Muscle layer of duodenum (tissue), 2 donors: ENCODE measurements at regions not wholly inside any gene's neighbourhood (a gene's known extent, or its start where the extent isn't known, plus 50 kb on each side); places are given as distances from the start of the nearest gene placed in this dataset.
"Not testable (repeated sequence)": the region's sequence is repeated elsewhere in the genome, so short reads cannot be mapped to it uniquely, and the experiment has no call there.

Experiments
- H3K27ac ChIP-seq: one replicate; pipeline ENCODE4 v1.7.0; 2013; ENCODE audit warnings: mild to moderate bottlenecking, low read length
- H3K27me3 ChIP-seq: one replicate; pipeline ENCODE4 v1.7.0; 2013; ENCODE audit warnings: low read depth, mild to moderate bottlenecking, control low read depth, low read length
- H3K36me3 ChIP-seq, 2 donors: one replicate each; pipeline ENCODE4 v1.7.0; 2013; ENCODE audit warnings: low read length in 2 of 2, control low read depth in 1 of 2, mild to moderate bottlenecking in 1 of 2; ENCODE audit not compliant: insufficient read depth in 2 of 2, control insufficient read depth in 1 of 2
- H3K4me1 ChIP-seq, 2 donors: one replicate each; pipeline ENCODE4 v1.7.0; 2013; ENCODE audit warnings: low read length in 2 of 2, mild to moderate bottlenecking in 2 of 2, control low read depth in 1 of 2, moderate library complexity in 1 of 2; ENCODE audit not compliant: insufficient read depth in 2 of 2, control insufficient read depth in 1 of 2
- H3K4me3 ChIP-seq, 2 donors: one replicate each; pipeline ENCODE4 v1.7.0; 2013; ENCODE audit warnings: low read length in 2 of 2, low read depth in 1 of 2, mild to moderate bottlenecking in 1 of 2
- H3K9me3 ChIP-seq, 2 donors: one replicate each; pipeline ENCODE4 v1.7.0; 2013; ENCODE audit warnings: low read length in 2 of 2, control low read depth in 1 of 2, mild to moderate bottlenecking in 1 of 2; ENCODE audit not compliant: control insufficient read depth in 1 of 2
- donor health status: healthy.

DNA sequence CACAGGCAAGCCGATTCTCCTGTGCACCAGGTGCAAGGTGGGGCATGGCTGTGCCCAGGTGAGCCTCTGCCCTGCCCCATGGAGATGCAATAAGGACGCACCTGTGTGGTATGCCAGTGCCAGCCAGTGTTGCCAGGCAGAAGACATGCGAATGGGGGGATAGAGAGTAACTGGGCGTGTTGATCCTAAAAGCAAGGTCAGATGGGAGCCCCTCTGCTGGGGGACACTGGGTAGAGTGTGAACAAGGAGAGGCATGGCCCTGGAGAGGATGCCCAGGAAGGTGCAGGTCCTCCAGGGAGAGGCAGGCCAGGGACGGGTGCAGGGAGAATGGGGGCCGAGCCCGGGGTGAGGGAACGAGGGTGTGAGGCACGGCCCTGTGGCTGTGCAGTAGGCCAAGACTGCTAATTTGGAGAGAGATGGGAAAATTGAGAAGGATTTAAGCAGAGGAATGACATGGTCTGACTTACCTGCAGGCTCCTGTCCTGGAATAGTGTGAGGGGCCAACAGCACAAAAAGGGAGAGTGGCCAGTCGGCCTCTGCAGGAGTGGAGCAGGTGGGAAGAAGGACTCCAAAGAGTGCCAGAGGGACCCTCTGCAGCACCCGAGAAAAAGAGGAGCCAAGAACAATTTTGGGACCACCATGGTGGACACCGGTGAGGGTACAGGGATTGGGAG lies 690.4 kb upstream of the HS6ST1 start:
- Histone ChIP-seq H3K4me1 (no peaks in the 10 kb centered on the region), H3K4me3 (no peak overlapping the region), H3K27me3 (no peaks in the 10 kb centered on the region), H3K36me3 (no peaks in the 10 kb centered on the region), H3K9me3 (no peaks in the 10 kb centered on the region), H3K27ac (no peak overlapping the region)

DNA sequence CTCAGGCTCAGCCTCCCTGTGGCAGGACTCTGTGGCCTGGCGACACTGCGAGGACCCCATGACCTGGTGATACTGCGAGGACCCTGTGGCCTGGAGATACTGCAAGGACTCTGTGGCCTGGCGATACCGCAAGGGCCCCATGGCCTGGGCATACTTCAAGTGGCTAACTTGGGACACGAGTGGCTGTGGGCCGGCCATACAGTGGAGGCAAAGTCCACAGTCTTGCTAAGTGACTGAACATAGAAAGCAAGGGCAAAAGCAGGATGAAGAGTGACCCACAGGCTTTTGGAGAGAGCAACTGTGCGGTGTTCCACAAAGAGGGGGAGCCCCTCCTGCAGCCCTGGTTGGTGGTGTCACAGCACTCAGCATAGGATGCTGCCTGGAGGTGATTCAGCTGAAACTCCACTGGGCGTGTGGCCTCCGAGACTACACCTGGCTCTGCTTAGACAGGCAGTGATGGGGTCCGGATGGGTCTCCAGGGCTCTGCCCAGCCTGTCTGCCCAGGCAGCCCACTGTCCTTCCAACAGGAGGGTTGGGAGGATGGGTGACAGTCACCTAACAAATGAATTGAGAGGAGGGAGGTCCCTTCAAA lies 691.0 kb upstream of the HS6ST1 start:
- H3K4me1 ChIP-seq: no peaks in the 10 kb centered on the region
- no peak overlapping the region for H3K4me3 ChIP-seq
- no peaks in the 10 kb centered on the region for H3K27me3 ChIP-seq
- H3K36me3 ChIP-seq: no peaks in the 10 kb centered on the region
- no peaks in the 10 kb centered on the region for H3K9me3 ChIP-seq
- H3K27ac ChIP-seq: no peak overlapping the region

DNA sequence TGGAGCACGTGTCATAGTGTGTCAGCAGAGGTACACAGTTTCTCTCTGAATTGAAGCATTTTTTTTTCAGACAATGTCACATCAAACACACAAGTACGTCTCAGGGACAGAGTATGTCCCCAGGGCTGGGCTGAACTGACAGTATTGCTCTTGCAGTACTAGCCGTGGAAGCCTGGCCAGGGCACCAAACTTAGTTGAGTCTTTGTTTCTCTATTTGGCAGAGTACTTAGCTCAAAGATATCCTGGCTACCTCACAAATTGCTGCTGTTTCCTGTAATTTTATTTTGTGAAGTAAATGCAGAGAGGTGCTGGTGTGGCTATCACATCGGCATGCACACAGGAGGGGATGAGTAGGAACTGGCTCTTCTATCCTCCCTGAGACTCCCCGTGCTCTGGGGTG lies 691.6 kb upstream of the HS6ST1 start:
- Histone ChIP-seq H3K4me1 (no peaks in the 10 kb centered on the region), H3K4me3 (no peak overlapping the region)

DNA sequence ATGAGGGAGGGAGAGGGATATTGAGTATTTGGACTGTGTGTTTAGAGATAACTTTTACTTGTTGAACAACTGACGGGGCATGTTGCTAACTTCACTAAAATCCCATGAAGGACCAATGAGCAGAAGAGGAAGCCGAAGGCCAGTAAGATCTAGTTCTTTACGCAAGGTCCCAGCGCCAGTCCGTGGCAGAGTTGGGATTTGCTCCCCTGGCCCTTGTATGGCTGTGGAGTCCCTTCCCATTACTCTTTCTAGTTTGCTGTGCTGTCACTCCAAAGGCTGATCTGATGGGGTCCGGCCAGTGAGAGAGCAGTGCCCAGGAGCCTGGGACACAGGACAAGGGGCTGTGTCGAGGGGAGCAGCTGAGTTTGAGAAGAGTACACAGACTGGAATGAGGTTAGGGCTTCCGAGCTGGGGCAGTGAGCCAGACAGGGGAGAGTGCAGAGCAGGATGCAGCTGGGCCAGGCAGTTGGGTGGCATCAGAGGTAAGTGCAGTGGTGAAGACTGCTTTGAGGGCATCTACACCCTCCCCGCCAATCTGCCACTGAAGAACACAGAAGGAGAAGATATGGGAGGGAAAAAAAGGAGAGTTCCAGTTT lies 692.9 kb upstream of the HS6ST1 start:
- Histone ChIP-seq H3K36me3 (no peaks in the 10 kb centered on the region), H3K4me1 (no peaks in the 10 kb centered on the region), H3K9me3 (no peaks in the 10 kb centered on the region), H3K27ac (no peak overlapping the region), H3K4me3 (no peak overlapping the region), H3K27me3 (no peaks in the 10 kb centered on the region)

More for the DNA sequence above, 691.6 kb upstream of the HS6ST1 start:
- Histone ChIP-seq H3K9me3 (no peaks in the 10 kb centered on the region), H3K27ac (no peak overlapping the region), H3K27me3 (no peaks in the 10 kb centered on the region), H3K36me3 (no peaks in the 10 kb centered on the region)

DNA sequence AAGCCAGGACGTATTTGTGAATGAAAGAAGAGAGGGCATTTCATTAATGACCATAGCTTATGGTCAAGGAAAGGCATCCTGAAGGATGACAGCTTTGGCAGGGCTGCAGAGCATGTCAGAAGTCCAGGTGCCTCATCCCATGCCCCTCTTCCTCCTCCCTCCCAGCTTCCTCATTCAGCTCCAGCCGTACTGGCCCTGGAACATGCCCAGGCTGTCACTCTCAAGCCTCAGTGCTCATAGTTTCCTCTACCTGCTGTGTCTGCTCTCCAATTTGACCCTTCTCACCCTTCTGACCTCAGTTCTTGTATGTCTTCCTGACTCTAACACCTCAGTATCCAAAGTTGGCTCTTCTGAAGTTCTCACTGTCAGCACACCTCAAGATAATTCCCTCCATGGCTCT lies 695.8 kb upstream of the HS6ST1 start:
- Histone ChIP-seq H3K27me3 (no peaks in the 10 kb centered on the region), H3K4me3 (no peak overlapping the region), H3K36me3 (no peaks in the 10 kb centered on the region), H3K27ac (no peak overlapping the region), H3K4me1 (no peaks in the 10 kb centered on the region), H3K9me3 (no peaks in the 10 kb centered on the region)

DNA sequence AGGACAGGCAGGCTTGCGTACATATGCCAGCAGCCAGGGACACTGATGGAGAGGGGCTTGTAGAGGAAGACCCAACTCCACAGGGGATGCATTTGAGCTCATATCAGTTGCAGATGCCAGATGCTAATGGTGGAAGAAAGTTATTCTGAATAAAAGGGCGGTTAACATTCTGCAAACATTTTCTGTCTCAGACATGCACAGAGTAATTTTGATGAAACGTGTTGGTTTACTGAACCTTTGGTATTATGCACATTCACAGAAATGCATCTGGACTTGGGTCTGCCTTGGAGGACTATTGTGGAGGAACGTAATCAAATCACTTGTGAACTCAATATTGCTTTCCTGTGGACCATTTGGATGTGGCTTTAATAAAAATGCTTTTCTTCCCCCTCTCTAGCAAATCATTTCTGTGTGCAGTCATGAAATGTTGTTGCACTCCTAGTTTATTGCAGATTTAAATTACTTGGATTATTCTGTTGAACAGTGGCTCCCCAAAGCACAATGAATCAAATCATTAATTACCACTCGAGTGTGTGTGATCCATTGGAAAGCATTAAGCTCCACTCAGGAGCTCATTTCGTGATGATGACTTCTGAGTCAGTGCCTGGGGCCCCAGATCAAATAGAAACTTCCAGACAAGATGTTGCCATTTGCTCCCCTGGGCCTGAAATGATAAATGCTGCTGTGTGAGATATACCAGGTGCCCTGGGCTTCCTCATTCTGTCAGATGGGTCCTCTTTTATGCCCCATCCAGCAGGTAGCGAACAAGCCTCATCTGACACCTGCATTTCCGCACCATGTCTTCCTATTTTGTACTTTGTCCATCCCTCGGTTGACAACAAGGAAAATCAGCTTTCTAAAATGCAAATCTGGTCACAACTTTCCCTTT lies 697.0 kb upstream of the HS6ST1 start:
- Histone ChIP-seq H3K9me3 (no peaks in the 10 kb centered on the region), H3K27ac (no peak overlapping the region), H3K27me3 (no peaks in the 10 kb centered on the region), H3K4me1 (no peaks in the 10 kb centered on the region), H3K4me3 (no peak overlapping the region), H3K36me3 (no peaks in the 10 kb centered on the region)

DNA sequence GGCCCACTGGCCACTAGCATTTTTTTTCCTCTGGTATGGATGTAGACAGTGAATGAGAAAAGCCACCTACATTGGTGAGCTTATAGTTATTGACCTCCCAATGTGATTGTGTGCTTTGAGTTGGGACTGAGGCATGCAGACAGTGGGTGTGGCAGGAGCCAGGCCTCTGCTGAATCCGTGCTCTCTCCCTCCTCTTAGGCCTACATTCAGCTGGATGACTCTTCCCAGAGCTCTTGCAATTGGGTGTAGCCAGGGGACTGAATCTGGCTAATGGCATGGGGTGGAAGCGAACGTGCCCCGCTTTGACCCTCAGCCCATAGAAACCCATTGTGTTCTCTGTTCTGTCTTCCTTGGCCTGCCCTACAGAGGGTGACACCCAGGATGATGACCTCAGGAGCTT lies 698.3 kb upstream of the HS6ST1 start:
- Histone ChIP-seq H3K9me3 (no peaks in the 10 kb centered on the region), H3K36me3 (no peaks in the 10 kb centered on the region), H3K27me3 (no peaks in the 10 kb centered on the region), H3K4me3 (no peak overlapping the region), H3K4me1 (no peaks in the 10 kb centered on the region), H3K27ac (no peak overlapping the region)

DNA sequence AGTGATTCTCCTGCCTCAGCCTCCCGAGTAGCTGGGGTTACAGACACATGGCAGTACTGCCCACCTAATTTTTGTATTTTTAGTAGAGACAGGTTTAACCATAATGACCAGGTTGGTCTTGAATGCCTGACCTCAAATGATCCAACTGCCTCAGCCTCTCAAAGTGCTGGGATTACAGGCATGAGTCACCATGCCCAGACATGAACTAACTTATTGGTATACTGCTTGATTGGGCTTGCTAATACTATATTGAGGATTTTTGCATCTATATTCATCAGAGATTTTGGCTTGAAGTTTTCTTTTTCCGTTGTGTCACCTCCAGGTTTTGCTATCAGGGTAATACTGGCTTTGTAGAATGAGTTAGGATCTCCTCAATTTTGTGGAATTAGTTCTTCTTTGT lies 706.1 kb upstream of the HS6ST1 start:
- Histone ChIP-seq H3K4me1 (no peaks in the 10 kb centered on the region), H3K4me3 (no peak overlapping the region), H3K27me3 (peaks cover 5% of the 10 kb centered on the region), H3K9me3 (no peaks in the 10 kb centered on the region), H3K36me3 (no peaks in the 10 kb centered on the region), H3K27ac (no peak overlapping the region)

DNA sequence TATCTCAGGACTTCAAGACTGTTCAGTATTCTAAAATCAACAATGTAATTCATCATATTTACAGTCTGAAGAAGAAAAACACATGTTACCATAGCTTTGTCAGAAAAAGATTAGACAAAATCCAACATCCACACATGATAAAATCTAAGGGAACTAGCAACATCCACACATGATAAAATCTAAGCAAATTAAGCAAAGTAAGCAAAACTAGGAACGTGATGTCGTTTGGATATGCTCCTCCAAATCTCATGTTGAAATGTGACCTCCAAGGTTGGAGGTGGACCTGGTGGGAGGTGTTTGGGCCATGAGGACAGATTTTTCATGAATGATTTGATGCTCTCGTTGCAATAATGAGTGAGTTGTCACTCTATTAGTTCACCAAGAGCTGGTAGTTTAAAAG lies 717.3 kb upstream of the HS6ST1 start:
- H3K27me3 ChIP-seq: no peaks in the 10 kb centered on the region
- H3K4me3 ChIP-seq: no peak overlapping the region
- no peak overlapping the region for H3K27ac ChIP-seq
- no peaks in the 10 kb centered on the region for H3K36me3 ChIP-seq
- peaks cover 0 to 4% of the 10 kb centered on the region in 2 donors for H3K9me3 ChIP-seq
- H3K4me1 ChIP-seq: no peaks in the 10 kb centered on the region

DNA sequence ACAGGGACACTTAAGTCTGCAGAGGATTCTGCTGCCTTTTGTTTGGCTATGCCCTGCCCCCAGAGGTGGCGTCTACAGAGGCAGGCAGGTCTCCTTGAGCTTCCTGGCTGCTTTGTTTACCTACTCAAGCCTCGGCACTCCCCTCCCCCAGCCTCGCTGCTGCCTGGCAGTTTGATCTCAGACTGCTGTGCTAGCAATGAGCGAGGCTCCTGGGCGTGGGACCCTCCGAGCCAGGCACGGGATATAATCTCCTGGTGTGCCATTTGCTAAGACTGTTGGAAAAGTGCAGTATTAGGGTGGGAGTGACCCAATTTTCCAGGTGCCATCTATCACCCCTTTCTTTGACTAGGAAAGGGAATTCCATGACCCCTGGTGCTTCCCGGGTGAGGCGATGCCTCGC lies 725.0 kb upstream of the HS6ST1 start:
- H3K36me3 ChIP-seq, H3K27me3 ChIP-seq, H3K9me3 ChIP-seq, H3K27ac ChIP-seq, H3K4me1 ChIP-seq, H3K4me3 ChIP-seq: not testable (repeated sequence)

DNA sequence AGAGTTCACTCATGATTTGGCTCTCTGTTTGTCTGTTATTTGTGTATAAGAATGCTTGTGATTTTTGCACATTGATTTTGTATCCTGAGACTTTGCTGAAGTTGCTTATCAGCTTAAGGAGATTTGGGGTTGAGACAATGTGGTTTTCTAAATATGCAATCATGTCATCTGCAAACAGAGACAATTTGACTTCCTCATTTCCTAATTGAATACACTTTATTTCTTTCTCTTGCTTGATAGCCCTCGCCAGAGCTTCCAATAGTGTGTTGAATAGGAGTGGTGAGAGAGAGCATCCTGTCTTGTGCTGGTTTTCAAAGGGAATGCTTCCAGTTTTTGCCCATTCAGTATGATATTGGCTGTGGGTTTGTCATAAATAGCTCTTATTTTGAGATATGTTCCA lies 727.8 kb upstream of the HS6ST1 start:
- not testable (repeated sequence) for H3K27ac ChIP-seq, H3K27me3 ChIP-seq, H3K4me1 ChIP-seq, H3K36me3 ChIP-seq, H3K9me3 ChIP-seq, H3K4me3 ChIP-seq
